ENCODE measurements at regions not wholly inside any gene's neighbourhood (a gene's known extent, or its start where the extent isn't known, plus 50 kb on each side); places are given as distances from the start of the nearest gene placed in this dataset.

GRCh38 chr20:11230999-11231398 is 557.2 kb upstream of the JAG1 start:
- Histone ChIP-seq H3K4me1 (no peaks in the 10 kb centered on the region), H3K36me3 (no peaks in the 10 kb centered on the region), H3K27ac (no peak overlapping the region), H3K9me3 (no peaks in the 10 kb centered on the region), H3K27me3 (no peaks in the 10 kb centered on the region), H3K4me3 (no peak overlapping the region)
- intact Hi-C loops (cut with DNase I; ENCODE audit: low total_unique reads): no loop called here
- no peak for DNase-seq
- TF ChIP-seq POLR2A (IDR thresholded peaks at IDR 0.05) (no peak), CTCF (IDR thresholded peaks at IDR 0.05) (no peak)

- intact Hi-C loops (cut with DNase I; ENCODE audit: low total_unique reads): no loop called here
- no peaks in the 10 kb centered on the region for H3K27me3 ChIP-seq
- DNase-seq: no peak
Observed at GRCh38 chr20:11231742-11232648, 558.2 kb upstream of the JAG1 start.

GRCh38 chr20:11232896-11233295 is 559.1 kb upstream of the JAG1 start:
- DNase-seq: no peak
- H3K4me3 ChIP-seq: no peak overlapping the region
- H3K9me3 ChIP-seq: no peaks in the 10 kb centered on the region
- no peak for TF ChIP-seq CTCF (IDR thresholded peaks at IDR 0.05)
- no peak for TF ChIP-seq POLR2A (IDR thresholded peaks at IDR 0.05)
- H3K4me1 ChIP-seq: no peaks in the 10 kb centered on the region
- intact Hi-C loops (cut with DNase I; ENCODE audit: low total_unique reads): no loop called here
- H3K27ac ChIP-seq: no peak overlapping the region
- H3K36me3 ChIP-seq: no peaks in the 10 kb centered on the region
- no peaks in the 10 kb centered on the region for H3K27me3 ChIP-seq

More at GRCh38 chr20:11231742-11232648, 558.2 kb upstream of the JAG1 start:
- H3K4me1 ChIP-seq: no peaks in the 10 kb centered on the region
- H3K9me3 ChIP-seq: no peaks in the 10 kb centered on the region
- H3K36me3 ChIP-seq: no peaks in the 10 kb centered on the region
- H3K4me3 ChIP-seq: no peak overlapping the region
- TF ChIP-seq POLR2A (IDR thresholded peaks at IDR 0.05) (no peak), CTCF (IDR thresholded peaks at IDR 0.05) (no peak)
- H3K27ac ChIP-seq: no peak overlapping the region

- intact Hi-C loops (cut with DNase I; ENCODE audit: low total_unique reads): no loop called here
- no peak overlapping the region for H3K4me3 ChIP-seq
- no peak for DNase-seq
- TF ChIP-seq CTCF (IDR thresholded peaks at IDR 0.05) (no peak), POLR2A (IDR thresholded peaks at IDR 0.05) (no peak)
- no peaks in the 10 kb centered on the region for H3K27me3 ChIP-seq
- H3K36me3 ChIP-seq: no peaks in the 10 kb centered on the region
- H3K27ac ChIP-seq: peak overlapping the region; percentile 43 to 53
- no peaks in the 10 kb centered on the region for H3K4me1 ChIP-seq
- no peaks in the 10 kb centered on the region for H3K9me3 ChIP-seq
Observed at GRCh38 chr20:11234181-11234580, 560.4 kb upstream of the JAG1 start.

- Histone ChIP-seq H3K4me1 (no peaks in the 10 kb centered on the region), H3K27ac (peak overlapping the region; percentile 43 to 53), H3K4me3 (no peak overlapping the region), H3K27me3 (no peaks in the 10 kb centered on the region), H3K36me3 (no peaks in the 10 kb centered on the region), H3K9me3 (no peaks in the 10 kb centered on the region)
- DNase-seq: no peak
- TF ChIP-seq CTCF (IDR thresholded peaks at IDR 0.05) (no peak), POLR2A (IDR thresholded peaks at IDR 0.05) (no peak)
- intact Hi-C loops (cut with DNase I; ENCODE audit: low total_unique reads): no loop called here
Observed at GRCh38 chr20:11234608-11235007, 560.8 kb upstream of the JAG1 start.

Measured in uterus (tissue), 3 donors.